ENCODE measurements at regions not wholly inside any gene's neighbourhood (a gene's known extent, or its start where the extent isn't known, plus 50 kb on each side); places are given as distances from the start of the nearest gene placed in this dataset.

- DNase-seq (ENCODE audit: low spot score) = no peak
Observed at GRCh38 chr2:81225756-81226155, 921.2 kb upstream of the LRRTM1 start.

- no peak for DNase-seq (ENCODE audit: low spot score)
Observed at GRCh38 chr2:81213598-81213997, 909.0 kb upstream of the LRRTM1 start.

GRCh38 chr2:81206216-81206615 is 901.7 kb upstream of the LRRTM1 start:
- no peak for DNase-seq (ENCODE audit: low spot score)

GRCh38 chr2:81196933-81197628 is 892.5 kb upstream of the LRRTM1 start:
- no peak for DNase-seq (ENCODE audit: low spot score)

- no peak for DNase-seq (ENCODE audit: low spot score)
Observed at GRCh38 chr2:81196383-81196851, 891.9 kb upstream of the LRRTM1 start.

- no peak for DNase-seq (ENCODE audit: low spot score)
Observed at GRCh38 chr2:81195774-81196382, 891.3 kb upstream of the LRRTM1 start.

GRCh38 chr2:81195017-81195773 is 890.6 kb upstream of the LRRTM1 start:
- DNase-seq (ENCODE audit: low spot score) = no peak

GRCh38 chr2:81194581-81194980 is 890.0 kb upstream of the LRRTM1 start:
- DNase-seq (ENCODE audit: low spot score) = no peak

- no peak for DNase-seq (ENCODE audit: low spot score)
Observed at GRCh38 chr2:81194176-81194575, 889.6 kb upstream of the LRRTM1 start.

- no peak for DNase-seq (ENCODE audit: low spot score)
Observed at GRCh38 chr2:81181845-81182244, 877.3 kb upstream of the LRRTM1 start.

GRCh38 chr2:81171447-81171846 is 866.9 kb upstream of the LRRTM1 start:
- no peak for DNase-seq (ENCODE audit: low spot score)

- DNase-seq (ENCODE audit: low spot score) = no peak
Observed at GRCh38 chr2:81163583-81163982, 859.0 kb upstream of the LRRTM1 start.

GRCh38 chr2:81158505-81158904 is 854.0 kb upstream of the LRRTM1 start:
- no peak for DNase-seq (ENCODE audit: low spot score)

GRCh38 chr2:81148323-81148722 is 843.8 kb upstream of the LRRTM1 start:
- no peak for DNase-seq (ENCODE audit: low spot score)

- DNase-seq (ENCODE audit: low spot score) = no peak
Observed at GRCh38 chr2:81136296-81136695, 831.7 kb upstream of the LRRTM1 start.

GRCh38 chr2:81097361-81097760 is 792.8 kb upstream of the LRRTM1 start:
- no peak for DNase-seq (ENCODE audit: low spot score)

GRCh38 chr2:81093031-81093430 is 788.5 kb upstream of the LRRTM1 start:
- no peak for DNase-seq (ENCODE audit: low spot score)

GRCh38 chr2:81087646-81088045 is 783.1 kb upstream of the LRRTM1 start:
- no peak for DNase-seq (ENCODE audit: low spot score)

GRCh38 chr2:81084101-81084500 is 779.5 kb upstream of the LRRTM1 start:
- no peak for DNase-seq (ENCODE audit: low spot score)

GRCh38 chr2:81078631-81079030 is 774.1 kb upstream of the LRRTM1 start:
- no peak for DNase-seq (ENCODE audit: low spot score)

- no peak for DNase-seq (ENCODE audit: low spot score)
Observed at GRCh38 chr2:81078102-81078501, 773.5 kb upstream of the LRRTM1 start.

- DNase-seq (ENCODE audit: low spot score) = no peak
Observed at GRCh38 chr2:81077396-81077795, 772.8 kb upstream of the LRRTM1 start.

GRCh38 chr2:81073412-81073811 is 768.9 kb upstream of the LRRTM1 start:
- DNase-seq (ENCODE audit: low spot score) = no peak
